Astrocyte of the cerebellum (primary cell): ENCODE measurements at regions not wholly inside any gene's neighbourhood (a gene's known extent, or its start where the extent isn't known, plus 50 kb on each side); places are given as distances from the start of the nearest gene placed in this dataset.

Source experiments
- DNase-seq: peaks from one replicate; pipeline ENCODE4 v3.0.0-alpha.2; 2011; ENCODE audit warnings: low read depth
- H3K4me3 ChIP-seq: 2 replicates; pipeline ENCODE4 v1.5.1; 2011; ENCODE audit warnings: mild to moderate bottlenecking, low read depth, low read length, moderate library complexity
- CTCF ChIP-seq: IDR thresholded peaks from 2 replicates; pipeline ENCODE4 v1.5.1; 2012; ENCODE audit warnings: low read length, low read depth, moderate library complexity, mild to moderate bottlenecking; ENCODE audit errors: missing control alignments
- in situ Hi-C: cut with HindIII; loops from 2 replicates; pipeline ENCODE4 v1.10.0; 2017; ENCODE audit warnings: low sequenced_read_pairs

- in situ Hi-C loops = no loop called here
- DNase-seq = peak; percentile 5
- no peak overlapping the region for H3K4me3 ChIP-seq
- no peak for TF ChIP-seq CTCF
Measured at GRCh38 chr5:21263361-21263760, 1275.4 kb upstream of the CDH18 start.

- in situ Hi-C loops = no loop called here
- TF ChIP-seq CTCF = no peak
Measured at GRCh38 chr5:21254161-21254560, 1266.2 kb upstream of the CDH18 start.

GRCh38 chr5:21244982-21245381 is 1257.0 kb upstream of the CDH18 start:
- DNase-seq = no peak
- H3K4me3 ChIP-seq = no peak overlapping the region
- in situ Hi-C loops = no loop called here
- TF ChIP-seq CTCF = no peak

More at GRCh38 chr5:21254161-21254560, 1266.2 kb upstream of the CDH18 start:
- DNase-seq = no peak
- no peak overlapping the region for H3K4me3 ChIP-seq

- in situ Hi-C loops = no loop called here
- DNase-seq = no peak
- no peak overlapping the region for H3K4me3 ChIP-seq
- no peak for TF ChIP-seq CTCF
Measured at GRCh38 chr5:21238786-21239185, 1250.8 kb upstream of the CDH18 start.

- TF ChIP-seq CTCF = no peak
- no peak for DNase-seq
- in situ Hi-C loops = no loop called here
- no peak overlapping the region for H3K4me3 ChIP-seq
Measured at GRCh38 chr5:21237461-21237860, 1249.5 kb upstream of the CDH18 start.

GRCh38 chr5:21236971-21237427 is 1249.0 kb upstream of the CDH18 start:
- no peak for DNase-seq
- H3K4me3 ChIP-seq = no peak overlapping the region
- TF ChIP-seq CTCF = no peak
- in situ Hi-C loops = no loop called here

GRCh38 chr5:21236104-21236503 is 1248.1 kb upstream of the CDH18 start:
- no peak for DNase-seq
- in situ Hi-C loops = no loop called here
- TF ChIP-seq CTCF = no peak

More at GRCh38 chr5:21236104-21236503, 1248.1 kb upstream of the CDH18 start:
- H3K4me3 ChIP-seq = no peak overlapping the region
